ENCODE measurements at regions not wholly inside any gene's neighbourhood (a gene's known extent, or its start where the extent isn't known, plus 50 kb on each side); places are given as distances from the start of the nearest gene placed in this dataset.

DNA sequence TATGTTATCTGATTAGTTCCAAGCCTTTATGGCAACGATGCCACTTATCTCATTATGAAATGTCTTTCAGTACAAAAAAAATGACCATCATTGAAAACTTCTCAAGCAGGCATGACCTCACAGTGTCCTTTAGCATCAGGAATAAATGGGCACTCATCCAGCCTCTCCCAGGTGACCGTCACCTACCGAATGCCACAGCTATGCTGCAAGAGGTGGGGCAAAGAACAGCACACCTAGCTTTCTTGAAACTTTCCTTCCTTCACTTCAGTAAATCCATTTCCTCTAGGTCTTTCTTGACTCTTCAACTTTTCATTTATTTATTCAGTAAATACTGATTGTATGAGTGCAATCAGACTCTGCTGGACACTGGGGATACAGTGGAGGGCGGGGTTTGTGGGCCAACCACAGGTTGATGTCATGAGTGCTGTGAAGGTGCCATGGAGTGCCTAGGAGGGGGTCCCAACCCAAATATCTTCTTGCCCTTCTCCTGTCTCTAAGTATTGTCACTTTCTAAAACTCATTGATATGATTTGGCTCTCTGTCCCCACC is 54.3 kb upstream of the HK2 start:
- TF ChIP-seq FOSB (CRISPR knock-in tag; IDR thresholded peaks at IDR 0.05) (no peak), ZSCAN20 (CRISPR knock-in tag; IDR thresholded peaks at IDR 0.05) (no peak), ESRRA (IDR thresholded peaks at IDR 0.05; ENCODE audit: borderline replicate concordance, low read length) (no peak), POLR2A (IDR thresholded peaks at IDR 0.05; ENCODE audit: low read length) (no peak)

All from A549 (cell line).